Ishikawa (cell line): ENCODE measurements at regions not wholly inside any gene's neighbourhood (a gene's known extent, or its start where the extent isn't known, plus 50 kb on each side); places are given as distances from the start of the nearest gene placed in this dataset.

ENCODE experiments used
- CEBPB ChIP-seq: IDR thresholded peaks from 2 replicates; pipeline ENCODE4 v1.6.1; 2012
- CREB1 ChIP-seq: IDR thresholded peaks from 2 replicates; pipeline ENCODE4 v1.6.1; 2012; ENCODE audit warnings: low read depth
- EP300 ChIP-seq: IDR thresholded peaks from 2 replicates; pipeline ENCODE4 v1.6.1; 2012; ENCODE audit warnings: borderline replicate concordance
- FOXM1 ChIP-seq: IDR thresholded peaks from 2 replicates; pipeline ENCODE4 v1.6.1; 2012; ENCODE audit warnings: low read depth, borderline replicate concordance
- NFIC ChIP-seq: IDR thresholded peaks from 2 replicates; pipeline ENCODE4 v1.6.1; 2012
- RAD21 ChIP-seq: IDR thresholded peaks from 2 replicates; pipeline ENCODE4 v1.6.1; 2012; ENCODE audit warnings: low read depth
- TAF1 ChIP-seq: IDR thresholded peaks from 2 replicates; pipeline ENCODE4 v1.6.1; 2012; ENCODE audit warnings: low read depth, mild to moderate bottlenecking
- TCF12 ChIP-seq: IDR thresholded peaks from 2 replicates; pipeline ENCODE4 v1.6.1; 2012; ENCODE audit warnings: low read depth
- TEAD4 ChIP-seq: IDR thresholded peaks from 2 replicates; pipeline ENCODE4 v1.6.1; 2012
- YY1 ChIP-seq: IDR thresholded peaks from 2 replicates; pipeline ENCODE4 v1.6.1; 2012; ENCODE audit warnings: low read depth
- TF ChIP-seq, protein P1 (sequence below): IDR thresholded peaks from 2 replicates; pipeline ENCODE4 v1.6.1; 2012; ENCODE audit warnings: low read depth, mild to moderate bottlenecking
- TF ChIP-seq, protein P2 (sequence below): IDR thresholded peaks from 2 replicates; pipeline ENCODE4 v1.6.1; 2012
- TF ChIP-seq, protein P3 (sequence below): IDR thresholded peaks from 2 replicates; pipeline ENCODE4 v1.6.1; 2012

DNA sequence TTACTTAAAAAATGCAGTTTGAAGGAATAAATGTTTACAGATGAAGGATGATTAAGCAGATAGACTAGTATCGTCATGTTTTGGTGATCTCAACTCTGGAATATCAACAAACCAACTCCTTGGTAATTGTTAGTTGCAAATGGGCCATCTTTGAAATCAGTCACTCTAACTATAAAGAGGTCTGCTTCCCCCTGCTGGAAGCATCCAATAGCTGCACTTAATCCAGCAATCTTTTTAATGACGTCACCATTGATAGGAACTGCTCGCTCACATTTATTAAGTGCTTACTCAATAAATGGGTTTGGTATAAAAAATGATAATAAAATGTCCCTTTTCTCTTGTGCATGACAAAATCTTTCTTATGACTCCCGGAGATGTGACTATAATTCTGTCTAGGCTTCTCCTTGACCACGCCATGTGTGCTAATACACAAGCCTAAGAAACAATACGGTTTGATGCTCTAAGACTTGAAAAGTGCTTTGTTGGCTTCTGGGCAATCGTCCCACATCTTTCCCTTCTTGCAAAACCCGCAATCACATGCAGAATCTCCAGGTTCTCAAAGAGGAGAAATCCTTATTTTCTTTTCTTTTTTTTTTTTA lies 227.6 kb upstream of the POU1F1 start:
- no peak for TF ChIP-seq TCF12
- TF ChIP-seq, protein P1, sequence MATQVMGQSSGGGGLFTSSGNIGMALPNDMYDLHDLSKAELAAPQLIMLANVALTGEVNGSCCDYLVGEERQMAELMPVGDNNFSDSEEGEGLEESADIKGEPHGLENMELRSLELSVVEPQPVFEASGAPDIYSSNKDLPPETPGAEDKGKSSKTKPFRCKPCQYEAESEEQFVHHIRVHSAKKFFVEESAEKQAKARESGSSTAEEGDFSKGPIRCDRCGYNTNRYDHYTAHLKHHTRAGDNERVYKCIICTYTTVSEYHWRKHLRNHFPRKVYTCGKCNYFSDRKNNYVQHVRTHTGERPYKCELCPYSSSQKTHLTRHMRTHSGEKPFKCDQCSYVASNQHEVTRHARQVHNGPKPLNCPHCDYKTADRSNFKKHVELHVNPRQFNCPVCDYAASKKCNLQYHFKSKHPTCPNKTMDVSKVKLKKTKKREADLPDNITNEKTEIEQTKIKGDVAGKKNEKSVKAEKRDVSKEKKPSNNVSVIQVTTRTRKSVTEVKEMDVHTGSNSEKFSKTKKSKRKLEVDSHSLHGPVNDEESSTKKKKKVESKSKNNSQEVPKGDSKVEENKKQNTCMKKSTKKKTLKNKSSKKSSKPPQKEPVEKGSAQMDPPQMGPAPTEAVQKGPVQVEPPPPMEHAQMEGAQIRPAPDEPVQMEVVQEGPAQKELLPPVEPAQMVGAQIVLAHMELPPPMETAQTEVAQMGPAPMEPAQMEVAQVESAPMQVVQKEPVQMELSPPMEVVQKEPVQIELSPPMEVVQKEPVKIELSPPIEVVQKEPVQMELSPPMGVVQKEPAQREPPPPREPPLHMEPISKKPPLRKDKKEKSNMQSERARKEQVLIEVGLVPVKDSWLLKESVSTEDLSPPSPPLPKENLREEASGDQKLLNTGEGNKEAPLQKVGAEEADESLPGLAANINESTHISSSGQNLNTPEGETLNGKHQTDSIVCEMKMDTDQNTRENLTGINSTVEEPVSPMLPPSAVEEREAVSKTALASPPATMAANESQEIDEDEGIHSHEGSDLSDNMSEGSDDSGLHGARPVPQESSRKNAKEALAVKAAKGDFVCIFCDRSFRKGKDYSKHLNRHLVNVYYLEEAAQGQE: no peak
- TF ChIP-seq, protein P2, sequence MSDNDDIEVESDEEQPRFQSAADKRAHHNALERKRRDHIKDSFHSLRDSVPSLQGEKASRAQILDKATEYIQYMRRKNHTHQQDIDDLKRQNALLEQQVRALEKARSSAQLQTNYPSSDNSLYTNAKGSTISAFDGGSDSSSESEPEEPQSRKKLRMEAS: no peak
- TF ChIP-seq YY1: 0 out of 2 replicates have a peak, but pooled peaks have one; percentile 23
- TF ChIP-seq NFIC: no peak
- TF ChIP-seq TAF1: no peak
- TF ChIP-seq RAD21: peak; percentile 85
- TF ChIP-seq EP300: no peak
- TF ChIP-seq, protein P3, sequence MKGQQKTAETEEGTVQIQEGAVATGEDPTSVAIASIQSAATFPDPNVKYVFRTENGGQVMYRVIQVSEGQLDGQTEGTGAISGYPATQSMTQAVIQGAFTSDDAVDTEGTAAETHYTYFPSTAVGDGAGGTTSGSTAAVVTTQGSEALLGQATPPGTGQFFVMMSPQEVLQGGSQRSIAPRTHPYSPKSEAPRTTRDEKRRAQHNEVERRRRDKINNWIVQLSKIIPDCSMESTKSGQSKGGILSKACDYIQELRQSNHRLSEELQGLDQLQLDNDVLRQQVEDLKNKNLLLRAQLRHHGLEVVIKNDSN: no peak
- no peak for TF ChIP-seq TEAD4
- no peak for TF ChIP-seq CREB1
- TF ChIP-seq FOXM1: no peak
- no peak for TF ChIP-seq CEBPB
